SK-N-SH (cell line): ENCODE measurements at regions not wholly inside any gene's neighbourhood (a gene's known extent, or its start where the extent isn't known, plus 50 kb on each side); places are given as distances from the start of the nearest gene placed in this dataset.

ENCODE experiments used
- CTCF ChIA-PET: fragments of 300-600, 350-600 bp; formaldehyde crosslinking; extraction: SDS; loops from one replicate; lab custom pipeline; 2021; lab: Yijun Ruan, JAX
- POLR2A ChIA-PET: fragments of 350-600 bp; sonication (Branson Sonifier 250); formaldehyde crosslinking; extraction: SDS; loops from one replicate; lab custom pipeline; 2020; ENCODE audit warnings: antibody characterized with exemption, inconsistent platforms; lab: Yijun Ruan, JAX
- DNase-seq: peaks from one replicate; pipeline ENCODE4 v3.0.0; 2012
- H2AFZ ChIP-seq: fragments of 200-600 bp; sonication (generic); 2 replicates; pipeline ENCODE4 v1.8.1; 2016; ENCODE audit warnings: antibody characterized with exemption, mild to moderate bottlenecking, low read depth
- H3F3A ChIP-seq: fragments of 200-600 bp; sonication (generic); replicated peaks from 2 replicates; pipeline ENCODE3; 2016; ENCODE audit warnings: antibody characterized with exemption, mild to moderate bottlenecking; ENCODE audit not compliant: insufficient read depth
- H3K27ac ChIP-seq, 2 experiments: fragments of 200-500 bp in 1 of 2; fragments of 200-600 bp in 1 of 2; sonication (Bioruptor generic) in 1 of 2; sonication (generic), shearing (Covaris generic) in 1 of 2; 2 replicates each; pipeline versions ENCODE4 v1.5.1 to v1.6.1; 2014 to 2016; ENCODE audit warnings: low read depth in 2 of 2, inconsistent platforms in 1 of 2, low read length in 1 of 2, mild to moderate bottlenecking in 1 of 2, mixed read lengths in 1 of 2
- H3K27me3 ChIP-seq: fragments of 200-600 bp; sonication (generic), shearing (Covaris generic); 2 replicates; pipeline ENCODE4 v1.6.1; 2016; ENCODE audit warnings: mixed run types; ENCODE audit not compliant: insufficient read depth
- H3K36me3 ChIP-seq, 2 experiments: fragments of 200-500 bp in 1 of 2; fragments of 200-600 bp in 1 of 2; sonication (Bioruptor generic) in 1 of 2; sonication (generic) in 1 of 2; replicated peaks in 1 of 2; 2 replicates each; pipeline versions ENCODE3 to v1.5.1; 2014 to 2016; ENCODE audit warnings: low read length in 1 of 2, mild to moderate bottlenecking in 1 of 2; ENCODE audit not compliant: insufficient read depth in 2 of 2, control insufficient read depth in 1 of 2
- H3K4me1 ChIP-seq, 2 experiments: fragments of 200-500 bp in 1 of 2; fragments of 200-600 bp in 1 of 2; sonication (Bioruptor generic) in 1 of 2; sonication (generic), shearing (Covaris generic) in 1 of 2; 2 replicates each; pipeline versions ENCODE4 v1.5.1 to v1.6.1; 2014 to 2016; ENCODE audit warnings: low read depth in 1 of 2, low read length in 1 of 2, mixed run types in 1 of 2; ENCODE audit not compliant: insufficient read depth in 2 of 2, control insufficient read depth in 1 of 2
- H3K4me2 ChIP-seq: fragments of 200-600 bp; sonication (generic), shearing (Covaris generic); 2 replicates; pipeline ENCODE4 v1.6.1; 2017; ENCODE audit warnings: mixed run types
- H3K4me3 ChIP-seq, 2 experiments: fragments of 200-500 bp in 1 of 2; fragments of 200-600 bp in 1 of 2; sonication (Bioruptor generic) in 1 of 2; sonication (generic), shearing (Covaris generic) in 1 of 2; 2 replicates each; pipeline versions ENCODE4 v1.5.1 to v1.8.1; 2014 to 2016; ENCODE audit warnings: low read depth in 2 of 2, inconsistent platforms in 1 of 2, low read length in 1 of 2, mild to moderate bottlenecking in 1 of 2, mixed read lengths in 1 of 2, moderate library complexity in 1 of 2
- H3K79me2 ChIP-seq: fragments of 200-600 bp; sonication (generic); 2 replicates; pipeline ENCODE4 v1.8.1; 2017; ENCODE audit warnings: mild to moderate bottlenecking; ENCODE audit not compliant: insufficient read depth
- H3K9ac ChIP-seq: fragments of 200-600 bp; sonication (generic); 2 replicates; pipeline ENCODE4 v1.6.1; 2017; ENCODE audit warnings: mixed run types
- H3K9me2 ChIP-seq: fragments of 200-600 bp; sonication (generic); 2 replicates; pipeline ENCODE4 v1.6.1; 2017; ENCODE audit warnings: mixed run types
- H3K9me3 ChIP-seq: fragments of 200-600 bp; sonication (generic); 2 replicates; pipeline ENCODE4 v1.6.1; 2017; ENCODE audit warnings: mixed run types, mild to moderate bottlenecking, moderate library complexity
- H4K20me1 ChIP-seq: fragments of 200-600 bp; sonication (generic); 2 replicates; pipeline ENCODE4 v1.6.1; 2017; ENCODE audit warnings: mild to moderate bottlenecking, mixed run types; ENCODE audit not compliant: insufficient read depth
- ELF1 ChIP-seq: IDR thresholded peaks from 2 replicates; pipeline ENCODE4 v1.4.0; 2012
- EP300 ChIP-seq, 2 experiments: IDR thresholded peaks; 2 replicates each; pipeline versions ENCODE4 v1.4.0 to v1.6.1; 2012; ENCODE audit warnings: borderline replicate concordance in 1 of 2, low read depth in 1 of 2, low read length in 1 of 2
- EZH2phosphoT487 ChIP-seq: fragments of 200-600 bp; sonication (generic); IDR thresholded peaks from 2 replicates; pipeline ENCODE4 v1.6.1; 2017; ENCODE audit warnings: low read depth, mixed run types, mild to moderate bottlenecking, antibody characterized with exemption, moderate library complexity, borderline replicate concordance
- FOXJ3 ChIP-seq: sonication (generic); formaldehyde crosslinking; IDR thresholded peaks from 2 replicates; pipeline ENCODE4 v1.5.1; 2020; ENCODE audit warnings: mild to moderate bottlenecking, missing genetic modification reagents
- JUND ChIP-seq: IDR thresholded peaks from 2 replicates; pipeline ENCODE4 v1.4.0; 2012
- MEF2A ChIP-seq: IDR thresholded peaks from 2 replicates; pipeline ENCODE4 v1.4.0; 2012; ENCODE audit warnings: low read depth, borderline replicate concordance
- NRF1 ChIP-seq: IDR thresholded peaks from 2 replicates; pipeline ENCODE4 v1.6.1; 2012; ENCODE audit warnings: low read depth, mild to moderate bottlenecking, low read length
- RCOR1 ChIP-seq: fragments of 150-350 bp; IDR thresholded peaks from 2 replicates; pipeline ENCODE4 v1.6.1; 2017; ENCODE audit warnings: antibody characterized with exemption, low read length
- RFX5 ChIP-seq: IDR thresholded peaks from 2 replicates; pipeline ENCODE4 v1.6.1; 2012; ENCODE audit warnings: mild to moderate bottlenecking, improper control_type of control experiment, low read length
- TAF1 ChIP-seq: IDR thresholded peaks from 2 replicates; pipeline ENCODE4 v1.6.1; 2012; ENCODE audit warnings: low read depth, mild to moderate bottlenecking, low read length, moderate library complexity, borderline replicate concordance
- YY1 ChIP-seq: IDR thresholded peaks from 2 replicates; pipeline ENCODE4 v1.4.0; 2012; ENCODE audit warnings: low read depth, mild to moderate bottlenecking
- whole genome bisulfite sequencing: methylation state at CpG from one replicate; pipeline ENCODE4 v1.1.6; 2017; ENCODE audit warnings: low lambda C conversion rate; 5-methylcytosine and 5-hydroxymethylcytosine counted together
- TF ChIP-seq, protein P1 (sequence below): IDR thresholded peaks from 2 replicates; pipeline ENCODE4 v1.4.0; 2012; ENCODE audit warnings: low read depth, borderline replicate concordance
- TF ChIP-seq, protein P2 (sequence below): fragments of 150-350 bp; IDR thresholded peaks from 2 replicates; pipeline ENCODE4 v1.6.1; 2016; ENCODE audit warnings: mild to moderate bottlenecking, low read depth, low read length
- TF ChIP-seq, protein P3 (sequence below): IDR thresholded peaks from 2 replicates; pipeline ENCODE4 v1.6.1; 2012; ENCODE audit warnings: mild to moderate bottlenecking, low read depth, low read length, moderate library complexity
- TF ChIP-seq, protein P4 (sequence below): IDR thresholded peaks from 2 replicates; pipeline ENCODE4; 2012

DNA sequence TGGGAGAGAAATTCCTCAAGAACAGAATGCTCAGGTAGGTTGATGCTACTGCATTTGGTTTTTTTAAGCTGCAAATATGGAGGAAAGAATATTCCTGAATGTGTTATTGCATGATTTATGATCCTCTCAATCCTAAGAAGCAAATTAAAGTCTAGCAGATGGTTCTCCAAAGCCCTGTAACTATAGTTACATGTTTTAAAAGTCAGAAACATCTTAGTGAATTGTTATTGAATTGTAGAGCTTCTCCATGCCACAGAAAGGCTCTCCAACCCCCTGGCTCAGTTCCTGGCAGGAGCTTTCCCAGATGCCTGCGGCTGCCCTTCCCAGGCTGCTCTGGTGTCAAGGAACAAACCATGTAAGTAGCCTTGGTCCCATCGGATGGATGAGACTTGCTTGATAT, 227.8 kb upstream of the GATB start:
- 57% methylated on average over 2 of the region's 2 CpGs for WGBS
- Histone ChIP-seq H3F3A (no peaks in the 10 kb centered on the region), H3K9me3 (no peaks in the 10 kb centered on the region), H2AFZ (no peak overlapping the region), H3K27me3 (no peaks in the 10 kb centered on the region), H3K27ac (no peak overlapping the region), H3K9ac (no peak overlapping the region), H4K20me1 (no peaks in the 10 kb centered on the region), H3K36me3 (no peaks in the 10 kb centered on the region), H3K4me1 (peaks cover 0 to 3% of the 10 kb centered on the region in 2 experiments; a peak in 1 of 4 replicates), H3K79me2 (no peaks in the 10 kb centered on the region), H3K4me3 (no peak overlapping the region), H3K9me2 (no peaks in the 10 kb centered on the region), H3K4me2 (no peak overlapping the region)
- DNase-seq, result no peak
- ChIA-PET CTCF (no interaction called here), POLR2A (no interaction called here)
- TF ChIP-seq, protein P1, sequence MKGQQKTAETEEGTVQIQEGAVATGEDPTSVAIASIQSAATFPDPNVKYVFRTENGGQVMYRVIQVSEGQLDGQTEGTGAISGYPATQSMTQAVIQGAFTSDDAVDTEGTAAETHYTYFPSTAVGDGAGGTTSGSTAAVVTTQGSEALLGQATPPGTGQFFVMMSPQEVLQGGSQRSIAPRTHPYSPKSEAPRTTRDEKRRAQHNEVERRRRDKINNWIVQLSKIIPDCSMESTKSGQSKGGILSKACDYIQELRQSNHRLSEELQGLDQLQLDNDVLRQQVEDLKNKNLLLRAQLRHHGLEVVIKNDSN, result no peak
- TF ChIP-seq EZH2phosphoT487 (no peak), RFX5 (no peak), EP300 (IDR thresholded peaks at IDR 0.05; ENCODE audit: borderline replicate concordance in 1 of 2, low read depth in 1 of 2, low read length in 1 of 2) (no peak), MEF2A (no peak)
- TF ChIP-seq, protein P2, sequence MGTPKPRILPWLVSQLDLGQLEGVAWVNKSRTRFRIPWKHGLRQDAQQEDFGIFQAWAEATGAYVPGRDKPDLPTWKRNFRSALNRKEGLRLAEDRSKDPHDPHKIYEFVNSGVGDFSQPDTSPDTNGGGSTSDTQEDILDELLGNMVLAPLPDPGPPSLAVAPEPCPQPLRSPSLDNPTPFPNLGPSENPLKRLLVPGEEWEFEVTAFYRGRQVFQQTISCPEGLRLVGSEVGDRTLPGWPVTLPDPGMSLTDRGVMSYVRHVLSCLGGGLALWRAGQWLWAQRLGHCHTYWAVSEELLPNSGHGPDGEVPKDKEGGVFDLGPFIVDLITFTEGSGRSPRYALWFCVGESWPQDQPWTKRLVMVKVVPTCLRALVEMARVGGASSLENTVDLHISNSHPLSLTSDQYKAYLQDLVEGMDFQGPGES, result no peak

DNA sequence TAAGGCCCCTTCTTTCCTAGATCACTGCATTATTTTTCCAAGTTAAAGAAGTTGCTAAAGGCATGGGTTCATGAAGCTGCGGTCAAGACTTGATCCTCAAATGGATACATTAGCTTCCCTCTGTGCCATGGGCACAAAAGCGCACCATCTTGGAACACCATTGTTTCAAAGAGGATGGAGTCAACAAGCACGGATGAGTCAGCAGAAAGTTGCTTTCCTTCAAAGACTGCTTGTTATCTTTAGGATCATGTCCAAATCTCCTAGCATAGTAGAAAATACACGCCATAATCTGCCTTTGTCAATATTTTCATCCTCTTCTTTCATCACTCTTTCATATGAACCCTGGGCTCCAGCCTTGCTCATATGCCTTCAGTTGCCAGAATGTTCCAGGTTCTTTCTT, 226.8 kb upstream of the GATB start:
- 61% methylated on average over 4 of the region's 4 CpGs for WGBS
- no peak for DNase-seq

More for the DNA sequence above, 226.8 kb upstream of the GATB start:
- Histone ChIP-seq H3K9me3 (no peaks in the 10 kb centered on the region), H3K4me3 (no peak overlapping the region), H3K27ac (no peak overlapping the region), H3K4me1 (peaks cover 0 to 3% of the 10 kb centered on the region in 2 experiments; a peak in 1 of 4 replicates), H3K36me3 (no peaks in the 10 kb centered on the region), H3K79me2 (no peaks in the 10 kb centered on the region), H4K20me1 (no peaks in the 10 kb centered on the region)
- POLR2A ChIA-PET, result no interaction called here
- TF ChIP-seq TAF1 (no peak), JUND (no peak), YY1 (no peak), ELF1 (no peak), RFX5 (no peak), NRF1 (no peak), FOXJ3 (no peak), RCOR1 (no peak)
- TF ChIP-seq, protein P2, result no peak
- TF ChIP-seq, protein P3, sequence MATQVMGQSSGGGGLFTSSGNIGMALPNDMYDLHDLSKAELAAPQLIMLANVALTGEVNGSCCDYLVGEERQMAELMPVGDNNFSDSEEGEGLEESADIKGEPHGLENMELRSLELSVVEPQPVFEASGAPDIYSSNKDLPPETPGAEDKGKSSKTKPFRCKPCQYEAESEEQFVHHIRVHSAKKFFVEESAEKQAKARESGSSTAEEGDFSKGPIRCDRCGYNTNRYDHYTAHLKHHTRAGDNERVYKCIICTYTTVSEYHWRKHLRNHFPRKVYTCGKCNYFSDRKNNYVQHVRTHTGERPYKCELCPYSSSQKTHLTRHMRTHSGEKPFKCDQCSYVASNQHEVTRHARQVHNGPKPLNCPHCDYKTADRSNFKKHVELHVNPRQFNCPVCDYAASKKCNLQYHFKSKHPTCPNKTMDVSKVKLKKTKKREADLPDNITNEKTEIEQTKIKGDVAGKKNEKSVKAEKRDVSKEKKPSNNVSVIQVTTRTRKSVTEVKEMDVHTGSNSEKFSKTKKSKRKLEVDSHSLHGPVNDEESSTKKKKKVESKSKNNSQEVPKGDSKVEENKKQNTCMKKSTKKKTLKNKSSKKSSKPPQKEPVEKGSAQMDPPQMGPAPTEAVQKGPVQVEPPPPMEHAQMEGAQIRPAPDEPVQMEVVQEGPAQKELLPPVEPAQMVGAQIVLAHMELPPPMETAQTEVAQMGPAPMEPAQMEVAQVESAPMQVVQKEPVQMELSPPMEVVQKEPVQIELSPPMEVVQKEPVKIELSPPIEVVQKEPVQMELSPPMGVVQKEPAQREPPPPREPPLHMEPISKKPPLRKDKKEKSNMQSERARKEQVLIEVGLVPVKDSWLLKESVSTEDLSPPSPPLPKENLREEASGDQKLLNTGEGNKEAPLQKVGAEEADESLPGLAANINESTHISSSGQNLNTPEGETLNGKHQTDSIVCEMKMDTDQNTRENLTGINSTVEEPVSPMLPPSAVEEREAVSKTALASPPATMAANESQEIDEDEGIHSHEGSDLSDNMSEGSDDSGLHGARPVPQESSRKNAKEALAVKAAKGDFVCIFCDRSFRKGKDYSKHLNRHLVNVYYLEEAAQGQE, result no peak
- TF ChIP-seq, protein P4, sequence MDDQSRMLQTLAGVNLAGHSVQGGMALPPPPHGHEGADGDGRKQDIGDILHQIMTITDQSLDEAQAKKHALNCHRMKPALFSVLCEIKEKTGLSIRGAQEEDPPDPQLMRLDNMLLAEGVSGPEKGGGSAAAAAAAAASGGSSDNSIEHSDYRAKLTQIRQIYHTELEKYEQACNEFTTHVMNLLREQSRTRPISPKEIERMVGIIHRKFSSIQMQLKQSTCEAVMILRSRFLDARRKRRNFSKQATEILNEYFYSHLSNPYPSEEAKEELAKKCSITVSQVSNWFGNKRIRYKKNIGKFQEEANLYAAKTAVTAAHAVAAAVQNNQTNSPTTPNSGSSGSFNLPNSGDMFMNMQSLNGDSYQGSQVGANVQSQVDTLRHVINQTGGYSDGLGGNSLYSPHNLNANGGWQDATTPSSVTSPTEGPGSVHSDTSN, result no peak
- TF ChIP-seq, protein P1, result no peak
- TF ChIP-seq, all 33 proteins: peak for 0
- CTCF ChIA-PET, result no interaction called here
- Histone ChIP-seq H3F3A (no peaks in the 10 kb centered on the region), H3K27me3 (no peaks in the 10 kb centered on the region), H3K9ac (no peak overlapping the region), H3K4me2 (no peak overlapping the region), H2AFZ (no peak overlapping the region), H3K9me2 (no peaks in the 10 kb centered on the region)
